GM19372 (cell line): ENCODE measurements at regions not wholly inside any gene's neighbourhood (a gene's known extent, or its start where the extent isn't known, plus 50 kb on each side); places are given as distances from the start of the nearest gene placed in this dataset.
"Not testable (repeated sequence)": the region's sequence is repeated elsewhere in the genome, so short reads cannot be mapped to it uniquely, and the experiment has no call there.

Source experiments
- ATAC-seq: cut with Tn5 transposase; IDR thresholded peaks from one replicate; pipeline ENCODE4 v1.9.1; 2021; ENCODE audit warnings: mild to moderate bottlenecking, low read depth, moderate library complexity; ENCODE audit not compliant: unreplicated experiment

- no peak for ATAC-seq
Measured at GRCh38 chr5:155575861-155576260, 562.3 kb downstream of the KIF4B start.

GRCh38 chr5:155586808-155587207 lies 573.3 kb downstream of the KIF4B start:
- ATAC-seq: not testable (repeated sequence)

- no peak for ATAC-seq
Measured at GRCh38 chr5:155587458-155587857, 573.9 kb downstream of the KIF4B start.

GRCh38 chr5:155591273-155591672 lies 577.7 kb downstream of the KIF4B start:
- ATAC-seq: no peak

- ATAC-seq: no peak
Measured at GRCh38 chr5:155594270-155594669, 580.7 kb downstream of the KIF4B start.

- ATAC-seq: no peak
Measured at GRCh38 chr5:155595791-155596190, 582.2 kb downstream of the KIF4B start.

- no peak for ATAC-seq
Measured at GRCh38 chr5:155598552-155598951, 585.0 kb downstream of the KIF4B start.

- no peak for ATAC-seq
Measured at GRCh38 chr5:155605920-155606319, 592.4 kb downstream of the KIF4B start.

- ATAC-seq: peak; percentile 76
Measured at GRCh38 chr5:155616779-155617392, 603.3 kb downstream of the KIF4B start.

GRCh38 chr5:155619688-155620087 lies 606.1 kb downstream of the KIF4B start:
- no peak for ATAC-seq

- ATAC-seq: no peak
Measured at GRCh38 chr5:155620821-155621410, 607.4 kb downstream of the KIF4B start.

GRCh38 chr5:155624597-155625241 lies 611.2 kb downstream of the KIF4B start:
- no peak for ATAC-seq

- no peak for ATAC-seq
Measured at GRCh38 chr5:155625315-155625714, 611.8 kb downstream of the KIF4B start.

GRCh38 chr5:155625897-155626543 lies 612.5 kb downstream of the KIF4B start:
- ATAC-seq: no peak

- no peak for ATAC-seq
Measured at GRCh38 chr5:155626592-155626991, 613.0 kb downstream of the KIF4B start.

- no peak for ATAC-seq
Measured at GRCh38 chr5:155628346-155628745, 614.8 kb downstream of the KIF4B start.

GRCh38 chr5:155629597-155629996 lies 616.0 kb downstream of the KIF4B start:
- no peak for ATAC-seq

GRCh38 chr5:155631116-155631515 lies 617.6 kb downstream of the KIF4B start:
- no peak for ATAC-seq

GRCh38 chr5:155633338-155633957 lies 619.9 kb downstream of the KIF4B start:
- no peak for ATAC-seq

GRCh38 chr5:155649666-155650065 lies 636.1 kb downstream of the KIF4B start:
- no peak for ATAC-seq

GRCh38 chr5:155655569-155655968 lies 642.0 kb downstream of the KIF4B start:
- ATAC-seq: no peak
